ENCODE measurements at regions not wholly inside any gene's neighbourhood (a gene's known extent, or its start where the extent isn't known, plus 50 kb on each side); places are given as distances from the start of the nearest gene placed in this dataset.

GRCh38 chr3:30268288-30268687, 338.1 kb upstream of the TGFBR2 start:
- no peak for DNase-seq

- no peak for DNase-seq
Measured at GRCh38 chr3:30269751-30270445, 336.5 kb upstream of the TGFBR2 start.

DNA sequence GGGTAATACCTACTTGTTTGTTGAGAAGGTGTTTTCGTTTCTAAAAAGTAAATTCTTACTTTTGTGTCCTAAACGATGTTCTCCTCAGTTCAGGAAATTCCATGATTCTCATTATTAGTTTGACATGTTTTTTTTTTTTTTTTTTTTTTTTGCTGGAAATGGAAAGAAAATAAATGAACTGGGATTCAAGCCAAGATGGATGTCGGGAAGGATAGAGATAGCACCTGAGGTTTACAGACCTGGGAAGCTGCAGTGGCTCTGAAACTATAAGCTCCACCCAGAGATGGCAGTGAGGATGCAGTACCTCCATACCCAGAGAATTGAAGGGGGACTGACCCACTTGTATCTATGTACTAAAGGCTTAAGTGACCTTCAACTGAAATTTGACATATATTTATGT, 334.6 kb upstream of the TGFBR2 start:
- no peak for DNase-seq

- DNase-seq, result no peak
Measured at GRCh38 chr3:30273304-30274072, 332.9 kb upstream of the TGFBR2 start.

DNA sequence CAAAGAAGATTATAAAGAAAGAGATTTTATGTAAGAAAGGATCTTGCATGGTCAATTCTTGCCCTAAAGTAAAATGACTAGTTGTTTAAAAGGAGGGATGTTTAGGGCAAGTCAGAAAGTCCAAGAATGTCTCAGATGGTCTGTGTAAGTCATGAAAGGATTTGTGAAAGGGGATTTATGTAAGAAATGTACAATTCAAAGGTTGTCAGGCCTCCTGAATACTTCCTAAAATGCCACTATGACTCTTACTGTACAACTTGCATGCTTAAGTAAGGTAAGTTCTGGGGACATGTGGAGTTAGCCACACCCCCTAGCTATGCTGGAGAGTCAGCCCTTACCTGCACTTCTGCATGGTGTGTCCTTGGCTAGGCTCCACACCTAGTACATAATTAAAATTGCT, 328.9 kb upstream of the TGFBR2 start:
- DNase-seq, result no peak

DNA sequence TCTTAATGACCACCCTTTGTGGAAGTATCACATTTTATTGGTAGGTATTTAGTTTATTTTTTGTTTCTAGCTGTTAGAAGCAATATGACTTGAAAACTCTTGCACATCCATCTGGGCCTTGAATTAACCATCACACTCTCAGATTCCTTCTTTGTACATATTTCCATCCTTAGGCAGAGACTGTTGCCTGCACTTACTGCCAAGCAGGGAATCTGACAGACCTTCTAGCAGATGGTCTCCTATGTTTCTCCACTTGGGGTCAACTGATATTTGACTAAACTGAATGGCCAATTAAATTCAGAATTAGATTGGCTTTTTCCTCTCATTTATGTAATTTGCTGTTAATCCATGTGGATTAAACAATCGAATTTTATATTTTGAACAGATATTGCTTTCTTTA, 324.9 kb upstream of the TGFBR2 start:
- DNase-seq, result no peak

- DNase-seq, result no peak
Measured at GRCh38 chr3:30282154-30282696, 324.2 kb upstream of the TGFBR2 start.

GRCh38 chr3:30285188-30286006, 321.0 kb upstream of the TGFBR2 start:
- no peak for DNase-seq

DNA sequence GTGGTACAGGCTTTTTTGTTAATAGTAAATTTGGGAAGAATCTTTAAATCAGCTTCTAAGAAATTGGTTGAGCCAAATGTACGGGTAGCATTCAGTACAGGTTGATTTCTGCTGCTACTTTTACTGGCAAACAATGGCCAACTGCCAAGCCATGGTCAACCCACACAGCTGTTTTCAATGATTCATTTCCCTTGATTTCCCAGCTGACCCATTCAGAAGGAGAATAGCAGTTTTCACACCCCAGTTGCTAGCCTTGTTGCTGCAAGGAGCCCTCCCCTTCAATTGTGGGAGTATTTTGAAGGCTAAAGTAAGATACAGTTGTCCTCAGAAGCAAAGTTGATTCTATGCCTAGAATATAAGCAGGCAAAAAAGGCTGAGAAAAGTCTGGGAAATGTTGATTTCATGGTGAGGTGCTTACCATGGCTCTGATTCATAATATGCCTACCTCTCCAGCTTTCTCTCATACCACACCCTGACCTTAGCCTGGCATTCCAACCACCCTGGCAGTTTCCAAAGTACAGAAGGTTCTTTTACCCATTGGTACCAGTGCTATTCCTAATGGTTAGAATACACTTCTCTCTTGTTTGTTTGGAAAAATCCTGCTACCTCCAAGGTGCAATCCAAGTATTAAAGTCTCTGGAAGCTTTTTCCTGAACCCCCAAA, 320.3 kb upstream of the TGFBR2 start:
- peak; percentile 17 for DNase-seq

DNA sequence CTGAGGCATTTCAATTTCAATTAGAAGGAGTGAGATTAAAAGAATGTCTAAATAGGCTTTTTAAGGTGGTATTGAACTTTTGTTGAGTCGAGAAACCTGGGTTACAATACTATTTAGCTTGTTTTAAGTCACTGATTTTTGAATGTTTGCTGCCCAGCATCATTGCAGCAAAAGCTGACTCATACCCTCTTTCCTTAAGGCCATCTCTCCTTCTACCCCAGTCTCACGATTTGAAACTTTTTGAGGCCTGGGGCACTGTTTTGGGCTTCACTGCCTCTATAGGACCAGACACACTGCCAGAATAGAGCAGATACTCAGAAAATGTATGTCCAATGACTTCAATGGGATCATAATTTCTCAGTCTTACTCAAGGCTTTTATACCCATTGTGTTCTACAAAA, 319.6 kb upstream of the TGFBR2 start:
- DNase-seq, result no peak

GRCh38 chr3:30288830-30289229, 317.6 kb upstream of the TGFBR2 start:
- no peak for DNase-seq

- DNase-seq, result peak; percentile 28
Measured at GRCh38 chr3:30289324-30289723, 317.1 kb upstream of the TGFBR2 start.

DNA sequence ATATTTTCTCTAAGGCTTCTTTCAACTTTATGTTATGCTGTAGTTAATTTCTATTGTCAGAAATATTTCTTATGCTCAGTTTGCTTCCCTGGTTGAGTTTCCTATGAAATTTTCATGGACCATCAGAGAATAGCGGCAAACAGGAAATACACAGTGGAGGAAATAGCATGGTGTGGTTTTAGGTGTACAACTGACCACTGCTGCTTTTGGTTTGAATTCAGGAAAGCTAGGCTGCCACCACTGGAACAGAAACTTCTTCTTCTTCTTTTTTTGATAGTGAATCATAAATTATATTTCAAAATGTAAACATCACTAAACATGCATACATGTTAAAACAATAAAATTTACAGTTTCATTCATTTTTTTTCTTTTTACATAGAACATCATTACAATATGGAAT, 316.6 kb upstream of the TGFBR2 start:
- DNase-seq, result no peak

GRCh38 chr3:30290479-30290878, 315.9 kb upstream of the TGFBR2 start:
- no peak for DNase-seq

- DNase-seq, result no peak
Measured at GRCh38 chr3:30292192-30292893, 314.1 kb upstream of the TGFBR2 start.

DNA sequence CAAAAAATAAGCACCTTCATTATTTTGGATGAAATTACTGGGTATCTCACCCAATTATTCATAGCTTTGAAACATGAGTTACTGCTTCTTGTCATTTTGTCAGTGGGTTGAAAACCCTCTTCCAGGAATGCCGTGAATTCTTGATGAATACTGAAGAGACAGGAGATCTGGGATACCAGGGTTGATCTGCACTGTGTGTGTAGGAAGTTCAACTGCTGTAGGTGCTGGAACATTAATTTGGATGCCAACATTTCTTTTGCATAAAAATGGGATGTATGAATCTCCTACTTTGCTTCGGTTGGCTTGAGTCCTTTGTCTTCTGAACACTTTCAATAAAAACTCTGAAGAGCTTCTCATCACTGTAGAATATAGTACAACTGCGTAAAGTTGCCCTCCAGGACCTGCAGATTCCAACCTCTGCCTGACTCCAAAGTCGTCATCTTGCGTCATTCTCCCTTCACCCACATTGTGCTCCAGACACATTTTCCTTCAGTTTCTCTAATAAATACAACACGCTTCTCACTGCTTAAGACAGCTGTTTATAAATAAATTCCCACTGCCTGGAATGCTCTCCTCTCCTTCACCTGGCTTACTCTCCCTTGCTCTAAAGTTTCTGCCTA, 312.7 kb upstream of the TGFBR2 start:
- DNase-seq, result no peak

DNA sequence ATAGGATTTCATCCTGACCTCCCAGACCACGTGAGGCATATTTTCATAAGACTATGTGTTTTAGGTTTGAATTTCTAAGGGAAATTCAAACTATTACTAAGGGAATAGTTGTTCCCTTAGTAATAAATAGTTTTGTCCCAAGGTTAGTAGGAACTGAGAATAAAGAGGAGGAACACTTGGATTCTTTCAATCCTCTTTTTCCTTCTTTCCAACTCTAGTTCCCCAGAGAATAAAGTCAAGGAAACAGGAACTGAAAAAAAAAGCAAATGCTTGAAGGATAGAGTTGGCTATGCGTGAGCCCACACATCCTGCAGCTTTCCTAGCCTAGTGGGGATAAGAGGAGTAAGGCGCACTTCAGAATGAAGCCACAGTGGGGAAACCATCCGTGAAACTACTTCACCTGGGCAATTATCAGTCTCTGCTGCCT, 312.1 kb upstream of the TGFBR2 start:
- DNase-seq, result no peak

GRCh38 chr3:30297112-30297511, 309.3 kb upstream of the TGFBR2 start:
- no peak for DNase-seq

DNA sequence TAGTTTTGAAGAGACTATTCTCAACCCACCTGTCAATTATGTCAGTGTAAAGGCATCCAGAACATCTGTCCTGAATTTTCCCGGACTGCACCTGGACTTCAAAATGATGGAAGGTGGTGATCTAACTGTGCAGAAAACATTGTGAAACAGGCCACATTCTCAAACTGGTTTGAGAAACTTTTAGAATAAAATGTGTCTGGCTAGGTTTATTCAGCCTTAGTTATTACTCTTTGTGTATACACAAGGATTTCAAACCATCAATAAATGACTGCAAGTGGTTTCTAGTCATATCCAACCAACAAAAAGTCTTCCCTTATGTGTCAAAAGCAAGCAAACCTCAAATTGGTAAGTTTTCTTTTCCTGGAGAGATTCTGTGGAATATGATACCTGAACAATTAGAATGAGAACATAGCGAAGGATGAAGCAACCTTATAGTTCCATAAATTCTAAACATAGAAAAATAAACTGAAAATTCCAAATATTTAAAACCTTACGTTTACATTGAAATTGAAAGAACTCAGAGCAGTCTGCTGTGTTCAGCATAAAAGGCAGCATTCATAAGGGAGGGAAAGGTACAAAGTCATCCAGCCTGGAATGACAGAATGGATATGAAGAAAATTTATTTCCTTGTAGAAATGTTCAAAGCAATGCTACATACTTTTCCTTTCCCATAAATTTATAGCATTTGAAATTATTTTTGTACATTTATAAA, 306.6 kb upstream of the TGFBR2 start:
- DNase-seq, result no peak

DNA sequence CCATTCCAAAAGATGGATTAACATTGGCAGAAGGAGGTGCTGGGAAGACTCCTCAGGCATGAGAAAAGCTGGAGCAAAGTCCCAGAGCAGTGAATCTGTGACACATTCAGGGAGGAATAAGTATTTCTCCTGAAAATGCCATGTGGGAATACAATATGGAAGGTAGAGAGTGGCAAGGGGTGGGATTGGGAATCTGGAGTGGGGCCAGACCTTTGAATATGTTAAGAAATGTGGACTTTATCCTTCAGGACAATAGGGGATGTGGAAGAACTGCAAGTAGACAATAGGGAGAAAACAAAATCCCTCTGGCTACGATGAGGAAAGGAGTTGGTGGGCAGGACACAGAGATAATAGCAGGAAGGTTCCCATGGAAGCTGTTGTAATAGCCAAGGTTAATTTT, 305.6 kb upstream of the TGFBR2 start:
- DNase-seq, result no peak
